ENCODE measurements at regions not wholly inside any gene's neighbourhood (a gene's known extent, or its start where the extent isn't known, plus 50 kb on each side); places are given as distances from the start of the nearest gene placed in this dataset.

DNA sequence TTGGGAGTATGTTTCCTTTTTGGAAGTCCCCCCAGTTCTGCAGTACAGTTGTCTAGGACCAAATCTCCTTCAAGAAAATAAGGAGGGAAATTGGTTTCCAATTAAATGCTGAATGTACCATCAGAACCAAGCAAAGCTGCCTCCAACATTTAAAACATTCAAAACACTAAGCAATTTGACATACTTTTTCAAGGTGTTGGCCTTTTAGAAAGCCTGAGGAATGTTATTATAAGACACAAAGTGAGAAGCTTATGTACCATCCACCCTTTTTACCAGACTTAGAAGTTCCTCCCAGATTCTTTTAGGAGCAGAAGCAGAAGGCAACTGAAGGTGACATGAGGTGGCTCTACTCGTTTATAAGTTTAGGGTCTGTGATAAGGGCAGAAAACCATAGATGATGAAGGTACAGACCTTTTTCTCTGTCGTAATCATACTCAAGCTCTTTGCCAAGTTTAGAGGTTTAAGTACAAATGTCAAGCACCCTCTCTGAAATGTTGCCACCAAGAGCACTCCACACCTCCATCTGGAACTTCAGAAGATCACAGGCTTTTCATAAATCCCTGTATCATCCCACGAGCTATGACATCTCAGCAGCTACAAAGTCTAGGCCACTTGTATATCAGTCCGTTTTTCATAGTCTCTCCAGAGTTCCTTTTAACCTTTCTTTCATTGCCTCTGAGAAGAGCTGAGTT is 282.5 kb upstream of the THBS1 start:
- no peak for DNase-seq

DNA sequence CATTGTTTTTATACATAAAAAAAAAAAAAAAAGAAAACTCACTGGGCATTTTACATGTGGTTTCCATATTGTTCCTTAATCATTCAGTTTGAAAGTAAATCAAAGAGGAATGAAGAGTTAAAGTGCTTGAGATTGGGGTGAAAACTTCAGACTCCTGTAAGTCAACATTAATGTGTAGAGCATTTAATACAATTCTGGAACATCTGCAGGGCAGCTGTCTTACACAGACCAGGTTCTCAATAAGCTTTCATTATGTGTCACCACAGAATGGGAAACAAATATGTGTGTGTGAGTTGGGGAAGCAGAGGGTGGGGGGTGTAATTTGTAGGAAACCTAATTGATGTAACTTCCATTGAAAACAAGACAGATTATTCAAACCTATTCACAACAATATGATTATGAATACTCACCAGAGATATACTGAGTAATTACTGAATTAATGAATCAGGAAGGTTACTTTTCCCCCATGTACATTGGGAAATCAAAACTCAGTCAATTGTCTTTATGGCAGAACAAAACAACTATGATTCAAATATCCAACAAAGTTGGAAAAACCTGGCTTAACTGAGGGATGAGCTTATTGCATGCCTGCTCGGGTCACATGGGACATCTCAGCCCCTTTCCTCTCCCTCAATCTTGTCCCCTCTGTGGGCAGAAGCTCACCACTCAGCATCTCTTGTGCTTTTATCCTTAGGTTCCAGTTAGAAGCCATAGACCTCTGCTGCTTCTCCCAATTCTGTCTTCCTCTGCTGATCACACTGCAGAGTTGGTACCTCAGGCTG is 281.2 kb upstream of the THBS1 start:
- no peak for DNase-seq

DNA sequence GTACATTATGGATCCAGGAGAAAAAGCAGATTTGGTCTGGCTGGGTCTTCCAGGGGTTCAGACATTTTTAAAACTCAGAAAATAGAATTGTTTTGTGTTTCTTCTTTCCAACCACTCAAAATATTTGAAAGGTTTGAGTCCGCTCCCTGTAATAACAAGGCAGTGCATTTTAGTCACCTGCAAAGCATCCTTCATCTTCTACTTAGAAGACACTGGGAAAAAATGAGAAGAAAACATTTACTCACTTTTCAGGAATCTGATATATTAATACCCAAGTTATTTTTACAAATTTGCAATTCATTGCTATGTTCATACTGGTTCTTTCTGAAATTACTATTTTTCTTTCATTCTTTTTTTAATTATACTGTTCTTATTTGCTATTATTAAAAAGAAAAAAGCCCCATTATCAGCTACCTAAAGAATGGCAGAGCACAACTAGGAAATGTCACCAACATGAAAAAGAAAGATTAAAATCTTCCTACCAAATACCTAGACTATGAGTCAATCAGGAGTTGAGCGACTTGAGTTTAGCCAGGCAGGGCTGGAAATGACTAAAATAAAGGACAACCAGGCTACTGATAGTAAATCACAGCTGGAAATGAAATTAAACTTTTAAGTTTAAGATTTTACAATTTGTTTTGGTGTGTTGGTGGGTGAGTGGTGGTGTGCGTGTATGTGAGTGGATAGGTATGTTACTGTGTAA is 280.3 kb upstream of the THBS1 start:
- DNase-seq = no peak

DNA sequence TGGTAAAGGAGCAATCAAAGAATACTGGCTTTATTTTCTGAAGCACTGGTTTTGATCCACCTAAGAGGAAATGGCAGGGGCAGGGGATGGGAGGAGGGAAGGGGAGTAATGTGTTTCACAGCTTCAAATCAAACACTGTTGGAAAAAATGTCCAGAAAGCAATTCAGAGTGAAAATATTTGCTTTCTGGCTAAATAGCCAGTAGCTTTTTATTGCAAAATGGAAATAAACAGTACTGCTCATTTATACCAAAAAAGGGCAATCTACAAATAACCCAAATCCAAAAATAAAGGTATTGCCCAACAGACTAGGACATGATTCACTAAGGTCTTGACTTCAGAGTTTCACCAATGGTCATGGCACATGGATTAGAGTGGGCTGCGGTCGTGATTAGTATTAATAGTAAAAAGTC is 279.3 kb upstream of the THBS1 start:
- no peak for DNase-seq

DNA sequence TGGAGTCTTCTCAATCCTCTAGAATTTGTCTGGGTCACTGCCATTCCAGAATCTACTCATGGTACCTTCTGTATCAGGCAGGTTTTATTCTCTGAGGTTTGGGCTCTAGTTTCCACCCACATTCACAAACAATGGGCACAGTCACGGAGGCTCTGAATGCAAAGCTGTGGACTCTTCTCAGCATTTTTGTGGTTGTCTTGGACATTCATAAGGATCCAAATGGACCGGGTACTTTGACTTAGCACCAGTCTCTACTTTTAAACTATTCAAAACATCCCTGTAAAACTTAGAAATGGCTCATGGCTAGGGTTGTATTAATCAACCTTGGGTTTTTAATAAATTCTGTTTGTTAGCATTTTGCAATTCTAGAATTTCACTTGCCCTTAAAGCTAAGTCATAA is 277.9 kb upstream of the THBS1 start:
- no peak for DNase-seq

DNA sequence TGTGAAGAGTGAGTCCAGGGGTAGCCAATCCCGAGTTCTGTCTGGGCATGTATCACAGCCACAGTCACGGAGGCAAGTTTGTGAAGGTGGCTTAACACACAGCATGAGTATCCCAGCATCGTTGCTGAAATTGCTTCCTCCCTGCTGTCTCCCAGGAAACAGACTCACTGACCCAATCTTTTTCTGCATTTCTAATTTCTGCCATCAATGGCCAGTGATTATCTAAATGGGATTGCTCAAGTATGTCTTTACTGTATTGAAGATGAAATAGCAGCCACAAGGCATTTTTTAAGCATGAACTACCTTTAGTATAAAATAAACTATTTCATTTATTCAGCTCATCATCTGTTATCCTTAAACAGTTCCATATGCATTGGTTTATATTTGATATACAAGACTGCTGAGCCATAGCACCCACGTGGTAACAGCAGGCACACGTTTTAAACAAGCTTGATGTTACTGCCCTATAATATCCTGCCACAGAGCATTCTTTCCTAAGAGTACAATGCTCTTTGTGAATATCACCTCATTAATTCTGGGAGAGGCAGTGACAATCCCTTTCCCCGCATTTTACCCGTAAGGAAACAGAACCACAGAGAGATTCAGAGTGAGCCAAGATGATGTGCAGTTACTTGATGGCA is 276.6 kb upstream of the THBS1 start:
- no peak for DNase-seq

DNA sequence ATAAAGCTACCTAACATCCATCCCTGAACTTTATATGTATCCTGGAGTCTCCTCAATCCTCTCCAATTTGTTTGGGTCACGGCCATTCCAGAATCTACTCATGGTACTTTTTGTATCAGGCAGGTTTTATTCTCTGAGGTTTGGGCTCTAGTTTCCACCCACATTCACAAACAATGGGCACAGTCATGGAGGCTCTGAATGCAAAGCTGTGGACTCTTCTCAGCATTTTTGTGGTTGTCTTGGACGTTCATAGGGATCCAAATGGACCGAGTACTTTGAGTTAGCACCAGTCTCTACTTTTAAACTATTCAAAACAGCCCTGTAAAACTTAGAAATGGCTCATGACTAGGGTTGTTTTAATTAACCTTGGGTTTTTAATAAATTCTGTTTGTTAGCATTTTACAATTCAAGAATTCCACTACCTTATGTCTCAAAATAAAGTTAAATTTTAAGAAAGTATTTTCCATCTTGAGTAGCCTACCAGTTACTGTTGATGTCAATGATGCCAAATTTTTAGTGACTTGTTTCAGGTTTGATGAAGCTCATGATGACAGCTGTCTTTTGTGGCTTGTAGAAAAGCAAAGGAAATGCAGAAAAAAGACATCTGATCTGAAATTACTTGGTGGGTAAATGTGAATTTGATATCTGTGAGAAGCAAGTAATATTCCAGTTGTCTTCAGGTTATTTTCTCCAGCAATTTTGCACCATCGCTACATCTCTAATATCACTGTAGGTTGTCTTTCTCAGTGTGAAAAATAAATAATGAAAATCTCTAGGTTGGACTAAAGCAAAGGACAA is 275.7 kb upstream of the THBS1 start:
- DNase-seq = no peak

DNA sequence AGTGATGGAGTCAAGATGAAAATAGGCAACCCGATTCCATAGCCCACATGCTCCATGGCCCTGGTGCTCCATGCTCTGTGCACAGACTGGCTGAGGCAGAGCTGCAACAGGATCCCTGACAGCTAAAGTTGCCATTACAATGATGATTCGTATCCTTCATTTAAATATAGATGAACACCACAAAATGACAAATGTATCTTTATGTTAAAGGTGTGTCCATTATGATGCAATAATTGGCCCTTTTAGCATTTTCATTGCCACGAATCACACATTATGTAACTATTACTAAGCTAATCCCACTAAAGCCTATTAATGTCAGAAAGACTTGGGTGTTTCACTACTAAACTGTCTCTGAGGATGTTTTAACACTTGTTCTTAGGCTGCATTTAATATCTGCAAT is 270.2 kb upstream of the THBS1 start:
- DNase-seq = peak; percentile 60

DNA sequence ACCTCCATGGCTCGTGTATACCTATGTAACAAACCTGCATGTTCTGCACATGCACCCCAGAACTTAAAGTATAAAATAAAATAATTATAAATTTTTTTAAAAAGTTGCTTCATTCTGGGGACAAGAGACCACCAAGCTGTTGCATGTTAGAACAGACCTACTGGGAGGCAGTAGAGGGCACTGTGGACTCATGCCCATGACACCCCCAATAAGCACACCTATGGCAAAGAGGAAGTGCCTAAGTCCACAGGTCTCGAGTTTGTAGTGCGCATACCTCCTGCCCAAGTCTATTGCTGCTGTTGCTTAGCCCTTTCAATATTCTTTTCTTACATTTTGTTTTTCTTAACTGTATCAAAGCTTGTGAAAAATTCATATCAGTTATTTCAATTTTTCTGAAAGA is 267.9 kb upstream of the THBS1 start:
- peak; percentile 36 for DNase-seq

DNA sequence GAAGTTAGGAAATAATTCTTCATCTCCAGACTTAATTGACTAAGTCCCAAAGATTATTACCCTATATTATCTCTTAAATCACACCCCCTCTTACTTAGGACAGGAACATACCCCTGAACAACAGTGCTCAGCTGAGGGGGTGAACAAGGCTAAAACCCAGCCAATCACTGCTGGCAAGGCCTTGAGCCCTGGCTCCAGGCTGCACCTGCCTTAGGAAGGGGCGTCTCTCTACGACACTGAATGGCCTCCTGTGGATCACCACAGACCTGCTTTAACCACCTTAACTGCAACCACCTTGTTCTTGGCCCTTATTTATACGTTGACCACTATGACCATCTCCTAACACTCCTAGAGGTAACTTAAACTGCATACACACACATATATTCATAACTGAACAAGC is 267.4 kb upstream of the THBS1 start:
- DNase-seq = no peak

DNA sequence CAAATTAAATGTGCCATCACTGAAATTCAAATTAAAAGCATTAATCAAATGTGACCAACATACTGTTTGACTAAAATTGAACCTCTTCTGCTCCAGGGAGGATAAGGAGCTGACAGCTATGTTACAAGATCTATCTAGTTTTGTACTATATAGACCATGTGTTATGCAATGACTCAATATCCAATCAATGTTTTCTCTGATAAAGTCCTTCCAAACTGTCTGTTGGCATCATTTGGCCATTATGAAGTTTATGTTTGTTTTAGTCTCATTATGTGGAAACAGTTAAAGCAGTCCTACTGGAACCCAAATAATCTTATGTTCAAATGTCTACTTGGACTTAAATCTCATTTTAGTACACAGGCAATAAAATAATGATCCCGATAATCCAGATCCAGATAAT is 267.0 kb upstream of the THBS1 start:
- no peak for DNase-seq

DNA sequence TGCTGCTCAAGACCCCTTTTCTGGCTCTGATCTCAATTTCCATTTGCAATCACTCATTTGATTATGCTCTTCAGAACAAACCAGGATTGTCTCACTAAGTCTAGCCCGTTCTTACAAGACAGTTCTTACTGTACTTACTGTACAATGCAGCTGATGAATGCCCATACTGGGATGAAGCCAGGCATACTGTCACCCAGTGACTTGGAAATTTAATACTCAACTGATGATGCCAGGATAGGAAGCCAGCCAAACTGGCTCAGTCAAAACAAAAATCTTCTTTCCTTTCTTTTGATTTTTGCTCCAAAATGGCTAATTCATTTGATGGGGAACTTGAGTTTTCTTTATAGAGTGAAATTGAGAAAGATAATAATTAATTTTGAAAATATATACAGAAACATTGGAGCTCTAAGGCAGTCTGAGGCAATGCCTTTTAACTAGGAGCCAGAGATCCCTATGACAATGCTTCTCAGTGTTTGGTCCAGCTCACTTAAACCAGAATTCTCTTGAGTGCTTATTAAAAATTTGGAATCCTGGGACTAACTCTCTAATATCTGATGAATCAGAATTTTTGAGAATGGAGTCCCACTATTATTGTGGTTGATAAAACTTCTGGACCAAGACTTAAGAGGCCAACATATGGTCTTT is 265.6 kb upstream of the THBS1 start:
- no peak for DNase-seq

DNA sequence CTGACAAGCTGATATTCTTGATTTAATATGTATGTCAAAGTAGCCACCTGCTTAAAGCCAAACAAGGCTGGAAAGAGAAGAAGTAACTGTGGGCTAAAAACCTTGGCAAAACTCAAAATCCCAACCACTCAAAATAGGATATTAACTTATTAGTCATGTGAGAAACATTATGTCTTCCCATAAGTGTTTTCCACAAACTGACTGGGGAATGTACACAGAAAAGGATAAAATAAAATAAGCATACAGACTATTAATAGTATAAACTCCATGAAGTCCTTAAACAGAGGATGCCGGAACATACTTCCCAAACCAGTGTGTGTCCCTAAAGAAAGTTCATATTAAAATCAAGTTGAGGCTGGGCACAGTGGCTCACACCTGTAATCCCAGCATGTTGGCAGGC is 263.7 kb upstream of the THBS1 start:
- no peak for DNase-seq

DNA sequence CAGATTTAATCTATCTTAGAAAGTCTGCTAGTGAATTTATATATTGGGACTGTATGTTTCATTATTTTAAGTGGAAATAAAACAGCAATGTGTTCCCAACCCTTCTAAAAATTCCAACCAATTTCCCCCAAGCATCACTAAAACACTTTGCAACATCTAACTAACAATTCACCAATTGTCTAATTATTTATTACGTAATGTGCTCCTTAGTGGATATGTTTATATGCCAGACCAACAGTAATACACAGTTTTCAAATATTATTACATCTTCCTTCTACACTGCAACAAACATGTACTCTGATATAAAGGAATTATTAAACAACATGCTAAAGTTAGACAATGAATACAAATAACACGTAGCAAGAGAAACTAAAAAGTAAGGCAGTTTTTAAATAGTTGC is 262.6 kb upstream of the THBS1 start:
- DNase-seq = no peak

DNA sequence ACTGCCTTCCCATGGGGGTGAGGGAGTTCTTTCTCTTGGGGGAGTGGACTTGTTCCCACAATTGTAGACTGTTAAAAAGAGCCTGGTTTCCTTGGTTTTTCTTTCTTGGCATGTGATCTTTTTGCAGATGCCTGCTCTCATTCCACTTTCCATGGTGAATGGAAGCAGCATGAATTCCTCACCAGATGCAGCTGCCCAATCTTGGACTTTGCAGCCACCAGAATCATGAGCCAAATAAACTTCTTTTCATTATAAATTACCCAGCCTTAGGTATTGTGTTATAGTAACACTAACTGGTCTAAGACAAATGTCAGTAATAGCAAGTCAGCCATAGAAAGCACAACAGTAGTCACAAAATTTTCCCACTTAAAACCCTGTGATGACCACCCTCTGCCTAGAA is 260.5 kb upstream of the THBS1 start:
- DNase-seq = no peak

DNA sequence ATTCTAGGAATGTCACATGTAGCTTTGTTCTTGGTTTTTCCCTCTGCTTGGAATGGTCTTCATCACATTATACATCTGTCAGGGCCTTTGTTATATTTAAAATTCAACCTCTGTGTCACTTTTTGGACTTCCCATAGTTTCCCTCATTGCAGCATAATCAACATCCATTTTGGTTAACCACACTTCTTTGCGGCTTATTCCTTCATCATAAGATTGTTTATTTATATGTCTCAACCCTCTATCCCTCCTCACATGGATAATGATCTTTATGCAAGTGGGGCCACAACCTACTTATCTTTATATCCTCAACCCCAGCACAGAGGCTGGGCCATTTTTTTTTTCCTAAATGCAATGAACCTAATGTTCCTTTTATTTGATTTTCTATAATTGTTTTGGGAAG is 260.0 kb upstream of the THBS1 start:
- no peak for DNase-seq

DNA sequence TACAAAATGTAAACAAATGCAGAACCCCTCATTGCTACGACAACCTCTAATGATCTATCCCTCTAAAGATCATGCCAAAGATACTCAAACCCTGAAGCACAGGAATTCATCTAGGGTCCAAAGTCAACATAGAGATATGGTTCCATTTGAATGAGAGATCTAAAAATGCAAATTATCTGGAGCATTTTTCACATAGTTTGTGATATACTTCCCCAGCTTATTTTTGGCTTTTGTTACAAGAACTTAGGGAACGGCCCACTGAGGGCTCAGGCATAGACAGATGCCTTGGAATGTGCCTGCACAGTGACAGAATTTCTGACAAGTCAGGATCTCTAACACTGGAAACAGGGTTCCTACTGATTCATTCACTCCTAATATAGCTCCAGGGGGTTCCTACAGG is 258.9 kb upstream of the THBS1 start:
- no peak for DNase-seq

DNA sequence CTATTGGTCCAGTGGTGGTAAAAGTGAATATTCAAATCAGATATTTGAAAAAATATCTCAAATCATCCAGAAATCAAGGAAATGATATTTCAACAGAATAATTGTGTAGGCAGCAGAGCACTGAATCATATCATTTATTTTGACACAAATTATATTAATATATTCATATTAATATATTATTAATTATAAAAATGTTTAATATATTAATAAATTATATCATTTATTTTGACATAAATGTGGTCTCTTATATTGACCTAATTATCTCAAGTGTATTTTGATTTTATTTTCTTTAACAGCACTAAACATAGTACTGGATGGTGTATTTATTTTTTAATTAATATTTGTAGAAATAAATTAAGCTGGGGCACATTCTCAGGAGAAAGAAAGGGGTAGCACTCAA is 257.7 kb upstream of the THBS1 start:
- DNase-seq = no peak

DNA sequence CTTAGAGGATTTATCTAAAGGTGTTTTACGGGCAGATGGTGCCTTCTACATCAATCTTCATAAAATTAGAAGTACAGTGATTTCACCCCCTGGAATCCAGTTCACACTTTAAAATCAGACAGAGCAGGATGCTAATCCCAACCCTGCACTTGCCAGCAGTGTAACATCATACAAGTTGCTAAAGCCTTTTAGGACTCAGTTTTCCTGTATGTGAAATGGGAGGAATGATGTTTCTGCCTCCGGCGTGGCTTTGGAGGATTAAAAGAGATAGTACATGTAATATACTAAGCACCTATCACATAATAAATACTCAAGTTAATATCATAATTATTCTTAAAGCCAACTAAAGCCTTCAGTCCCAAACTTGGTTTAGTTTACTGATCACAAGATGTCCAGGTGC is 257.2 kb upstream of the THBS1 start:
- DNase-seq = peak; percentile 32

DNA sequence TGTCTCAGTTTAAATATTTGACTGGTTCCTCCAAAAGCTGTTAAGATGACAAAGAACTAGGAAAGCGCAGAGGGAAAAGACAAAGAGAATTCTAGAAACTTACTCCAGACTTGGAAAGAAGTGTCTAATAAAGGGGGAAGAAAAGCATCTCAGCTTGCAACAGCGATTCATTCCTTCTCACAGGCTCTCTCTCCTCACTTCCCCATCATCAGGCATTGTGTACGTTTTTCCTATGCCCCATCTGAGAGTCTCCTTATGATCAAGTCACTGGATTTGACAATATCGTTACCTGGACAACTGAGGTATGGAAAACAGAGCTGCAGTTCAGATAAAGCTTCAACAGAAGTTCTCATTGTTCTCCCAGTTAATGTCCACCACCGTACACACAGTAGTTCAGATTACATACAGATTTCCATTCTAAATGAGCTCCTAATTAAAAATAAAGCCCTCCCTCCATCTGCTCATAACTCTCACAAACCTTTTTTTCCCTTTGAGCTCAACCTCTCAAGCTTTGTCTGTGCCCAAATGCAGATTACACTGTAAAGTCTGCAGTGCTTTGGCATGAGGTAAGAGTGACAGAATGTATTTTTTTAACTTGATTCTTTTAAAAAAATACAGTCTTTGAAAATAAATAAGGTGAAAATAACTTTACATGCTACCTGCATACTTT is 254.4 kb upstream of the THBS1 start:
- DNase-seq = peak; percentile 70

DNA sequence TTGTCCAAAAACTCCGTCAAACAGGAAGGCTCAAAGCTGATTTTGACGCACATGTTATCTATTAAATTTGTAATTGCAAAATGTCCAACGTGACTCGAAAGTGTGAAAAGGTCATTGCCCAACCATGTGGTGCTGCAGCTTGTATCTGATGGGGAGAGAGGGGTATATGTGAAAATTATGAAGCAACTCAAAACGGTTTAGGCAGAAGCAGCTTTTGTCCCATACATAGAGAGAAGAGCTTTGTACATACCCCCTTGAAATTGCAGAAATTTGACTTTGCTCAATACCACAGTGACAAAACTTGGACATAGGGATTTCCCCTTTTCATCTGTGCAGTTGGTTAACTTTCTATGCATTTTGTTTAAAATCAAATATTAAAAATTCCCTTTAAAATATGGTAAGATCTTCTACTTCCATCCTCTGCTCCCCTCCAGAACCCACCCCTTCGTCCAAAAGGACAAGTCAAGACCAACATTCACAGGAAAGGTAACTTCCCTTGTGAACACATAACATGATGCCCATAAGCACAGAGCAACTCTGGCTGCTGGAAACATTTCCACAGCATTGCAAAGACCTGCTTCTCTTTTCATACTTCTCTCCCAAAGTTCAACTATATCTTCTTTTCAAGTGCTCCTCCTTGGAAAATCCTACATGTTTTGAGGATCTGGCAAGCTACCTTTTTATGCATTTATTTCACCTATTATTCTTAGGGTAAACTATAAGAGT is 253.7 kb upstream of the THBS1 start:
- no peak for DNase-seq

All from NCI-H82 (cell line).